Stimulated activated CD4-positive, alpha-beta T cell treated with anti-CD3 and anti-CD28 coated beads, Interleukin-1b, Interleukin-23, amount 100 ng/mL, for 48 hours (primary cell): ENCODE measurements at regions not wholly inside any gene's neighbourhood (a gene's known extent, or its start where the extent isn't known, plus 50 kb on each side); places are given as distances from the start of the nearest gene placed in this dataset.

Experiments used
- DNase-seq: peaks from one replicate; pipeline ENCODE4 v3.0.0-alpha.2; 2020

DNA sequence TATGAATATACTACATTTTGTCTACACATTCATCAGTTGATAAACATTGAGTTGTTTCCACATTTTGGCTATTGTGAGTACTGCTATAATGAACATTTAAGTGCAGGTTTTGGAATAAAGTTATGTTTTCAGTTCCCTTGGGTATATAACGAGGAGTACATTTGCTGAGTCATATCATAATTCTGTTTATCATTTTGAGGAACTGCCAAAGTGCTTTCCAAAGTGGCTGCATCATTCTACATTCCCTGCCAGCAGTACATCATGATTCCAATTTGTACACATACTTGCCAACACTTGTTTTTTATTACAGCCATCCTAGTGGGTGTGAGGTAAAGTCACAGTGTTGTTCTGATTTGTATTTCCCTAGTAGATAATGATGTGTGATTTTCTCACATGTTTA is 1458.6 kb upstream of the TENM4 start:
- no peak for DNase-seq

DNA sequence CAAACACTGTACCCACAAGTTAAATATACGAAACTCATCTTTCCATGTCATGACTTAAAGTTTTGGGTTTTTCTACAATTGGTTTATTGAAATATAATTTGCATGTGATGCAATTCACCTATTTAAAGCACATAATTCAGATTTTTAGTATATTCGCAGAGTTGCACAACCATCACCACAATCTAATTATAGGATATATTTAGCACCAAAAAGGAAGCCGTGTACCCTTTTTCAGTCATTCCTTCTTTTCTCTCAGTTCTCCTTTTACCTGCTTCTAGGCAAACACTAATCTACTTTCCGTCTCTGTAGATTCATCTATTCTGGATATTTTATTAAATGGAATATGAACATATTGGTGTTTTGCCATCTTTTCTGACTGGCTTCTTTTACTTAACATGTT is 1458.1 kb upstream of the TENM4 start:
- no peak for DNase-seq

GRCh38 chr11:80886684-80887083 is 1445.9 kb upstream of the TENM4 start:
- no peak for DNase-seq

DNA sequence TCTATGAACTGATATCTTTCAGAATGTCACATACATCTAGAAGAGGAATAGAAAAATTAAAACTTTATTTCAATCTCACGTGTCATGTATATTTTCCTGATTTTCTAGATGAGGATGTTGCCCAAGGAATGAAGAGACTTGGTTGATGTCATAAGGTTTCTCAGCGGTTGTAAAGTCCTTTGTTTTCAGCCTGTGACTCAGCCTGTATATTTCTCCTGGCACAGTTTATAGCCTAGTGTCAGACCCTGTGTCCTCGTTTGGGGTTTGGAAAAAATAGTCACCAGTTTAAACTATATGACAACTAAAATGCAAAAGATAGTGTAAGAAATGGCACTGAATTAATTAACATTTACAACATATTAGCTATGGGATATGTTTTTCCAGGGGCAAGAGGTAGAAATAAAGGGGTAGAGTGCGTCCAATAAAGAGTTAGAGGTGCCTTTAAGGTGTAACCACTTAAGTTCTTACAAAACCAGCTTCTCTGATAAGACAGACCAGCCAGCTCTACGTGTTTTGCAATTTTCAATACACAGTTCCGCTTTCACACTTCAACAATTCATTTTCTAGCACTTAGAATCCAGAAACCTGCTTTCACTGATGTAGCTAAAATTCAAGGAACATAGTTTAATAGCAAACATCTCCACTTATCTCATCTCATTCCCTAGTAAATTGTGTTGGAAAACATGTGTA is 1432.6 kb upstream of the TENM4 start:
- no peak for DNase-seq

DNA sequence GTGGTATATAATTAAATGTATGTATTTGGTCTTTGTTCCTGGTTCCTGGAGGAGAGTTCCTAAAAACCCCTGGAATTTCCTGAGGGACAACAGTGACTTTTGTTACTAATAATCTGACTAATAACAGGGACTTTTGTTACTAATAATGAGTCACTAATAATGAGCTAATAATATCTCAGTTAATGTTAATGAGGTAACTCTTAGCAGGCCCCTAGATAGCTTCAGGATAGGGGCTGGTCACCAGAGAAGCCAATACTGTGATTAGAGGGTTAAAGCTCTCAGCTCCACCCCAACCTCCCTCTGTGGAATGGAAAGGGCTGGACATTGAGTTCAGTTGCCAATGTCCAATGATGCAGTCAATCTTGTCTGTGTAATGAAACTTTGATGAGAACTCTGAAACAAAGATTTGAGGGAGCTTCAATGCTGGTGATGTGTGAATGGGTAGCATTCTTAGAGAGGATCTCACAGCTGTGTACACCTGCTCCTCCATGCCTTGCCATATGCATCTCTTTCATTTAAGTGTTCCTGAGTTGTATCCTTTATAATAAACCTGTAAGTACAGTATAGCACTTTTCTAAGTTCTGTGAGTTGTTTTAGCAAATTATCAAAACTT is 1431.4 kb upstream of the TENM4 start:
- DNase-seq: no peak

- DNase-seq: no peak
Measured at GRCh38 chr11:80868831-80869230, 1428.0 kb upstream of the TENM4 start.

DNA sequence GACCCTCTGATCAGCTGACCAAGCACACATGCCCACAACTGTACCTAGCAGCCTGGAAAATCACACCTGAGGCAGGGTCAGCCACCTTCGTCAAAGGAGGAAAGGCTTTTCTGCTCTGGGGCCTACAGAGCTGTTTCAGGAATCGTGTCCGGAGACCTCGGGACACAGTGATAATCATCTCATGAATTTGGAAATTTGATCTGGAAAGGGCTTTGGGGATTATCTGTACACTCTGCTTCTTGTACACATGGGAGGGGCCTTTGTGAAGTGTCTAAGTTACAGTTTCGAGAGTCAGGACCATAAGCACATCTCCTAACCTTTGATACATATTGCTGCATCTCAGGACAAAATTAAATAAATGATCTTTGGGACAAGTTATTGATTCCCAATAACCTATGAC is 1421.2 kb upstream of the TENM4 start:
- DNase-seq: no peak

- DNase-seq: no peak
Measured at GRCh38 chr11:80861193-80861592, 1420.4 kb upstream of the TENM4 start.

DNA sequence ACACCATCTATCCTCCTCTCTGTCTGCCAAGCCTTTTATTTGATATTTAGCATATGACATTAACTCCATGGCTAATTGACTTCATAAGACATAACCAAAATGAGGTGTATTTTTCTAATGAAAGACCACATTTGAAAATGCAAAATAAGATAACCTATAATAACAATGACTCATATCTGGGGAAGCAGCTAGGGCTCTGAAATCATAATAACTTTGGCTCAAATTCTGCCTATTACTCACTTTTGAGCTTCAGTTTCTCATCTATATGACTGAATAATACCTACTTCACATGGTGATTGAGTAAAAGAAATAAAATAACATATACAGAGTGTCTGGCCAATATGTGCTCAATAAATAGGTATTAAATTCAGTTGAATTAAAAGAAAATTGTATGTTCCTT is 1419.8 kb upstream of the TENM4 start:
- DNase-seq: no peak

DNA sequence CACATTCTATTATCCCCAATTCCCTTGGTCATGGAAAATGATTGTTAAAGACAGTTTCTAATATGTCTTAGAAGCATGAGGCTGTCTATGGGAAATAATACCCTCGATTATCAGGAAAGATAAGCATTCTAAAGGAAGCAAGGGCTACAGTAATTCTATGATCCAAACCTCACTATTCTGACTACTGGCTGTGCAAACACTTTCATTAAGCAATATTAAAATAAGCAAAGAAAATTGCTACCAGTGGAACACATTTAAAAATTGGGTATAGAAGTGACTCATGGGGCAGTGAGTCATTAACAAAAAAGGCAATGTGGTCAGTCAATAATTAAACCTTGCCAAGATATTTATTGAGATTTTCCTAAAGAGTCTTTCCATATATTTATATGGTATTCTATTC is 1415.2 kb upstream of the TENM4 start:
- DNase-seq: no peak

DNA sequence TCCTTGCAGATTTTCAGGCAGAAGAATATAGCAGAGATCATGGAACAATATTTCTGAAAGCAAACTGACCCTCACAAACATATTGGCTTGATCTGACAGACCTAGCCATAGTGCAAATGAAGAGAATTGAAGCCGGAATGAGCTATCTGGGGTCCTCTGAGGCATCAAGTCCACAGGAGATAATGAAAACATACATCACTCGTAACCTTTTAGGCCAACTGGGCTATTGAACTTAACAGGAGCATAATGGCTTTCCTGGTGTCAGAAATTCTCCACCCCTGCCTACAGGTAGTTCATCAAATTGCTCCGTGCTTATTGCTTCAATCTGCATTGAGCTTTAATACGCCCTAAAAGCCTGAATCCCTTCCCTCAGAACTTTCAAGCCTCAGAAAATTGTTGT is 1414.6 kb upstream of the TENM4 start:
- no peak for DNase-seq

- DNase-seq: no peak
Measured at GRCh38 chr11:80849253-80849652, 1408.4 kb upstream of the TENM4 start.

DNA sequence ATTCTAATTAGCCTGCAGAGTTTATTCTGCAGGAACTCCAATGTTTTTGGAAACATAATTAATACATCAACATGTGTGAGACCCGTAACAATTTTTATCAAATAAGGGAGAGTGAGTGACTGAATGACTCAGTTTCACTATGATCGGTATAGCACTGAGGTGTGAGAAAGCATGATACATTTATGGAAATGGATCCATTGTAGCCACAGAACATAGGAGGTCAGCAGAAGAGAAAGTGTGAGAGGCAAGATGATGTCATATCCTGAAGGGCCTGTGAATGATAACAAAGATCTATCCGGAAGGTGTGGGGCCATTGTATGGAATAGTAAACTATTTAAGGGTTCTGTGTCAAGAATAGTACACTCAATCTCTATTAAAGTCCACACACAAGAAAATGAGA is 1406.1 kb upstream of the TENM4 start:
- no peak for DNase-seq

DNA sequence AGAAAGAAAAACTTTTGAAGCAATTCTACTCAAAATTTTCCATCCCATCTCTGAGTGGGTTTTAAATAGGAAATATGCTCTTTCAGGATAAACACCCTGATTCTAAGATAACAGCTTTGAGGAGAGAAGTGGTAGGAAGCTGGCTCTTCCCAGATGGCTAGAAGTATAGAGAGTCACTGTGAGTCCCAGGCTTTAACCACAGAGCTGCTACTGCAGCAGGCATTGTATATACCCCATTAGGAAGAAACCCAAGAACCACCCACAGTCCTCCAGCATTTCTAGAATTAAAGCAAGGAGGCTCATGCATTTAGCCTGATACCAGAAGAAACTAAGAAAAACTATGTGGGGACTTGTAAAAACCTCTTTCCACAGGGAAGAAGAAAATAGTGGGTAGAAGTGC is 1405.6 kb upstream of the TENM4 start:
- DNase-seq: no peak

GRCh38 chr11:80844110-80844819 is 1403.4 kb upstream of the TENM4 start:
- DNase-seq: no peak

- no peak for DNase-seq
Measured at GRCh38 chr11:80843266-80843974, 1402.6 kb upstream of the TENM4 start.

DNA sequence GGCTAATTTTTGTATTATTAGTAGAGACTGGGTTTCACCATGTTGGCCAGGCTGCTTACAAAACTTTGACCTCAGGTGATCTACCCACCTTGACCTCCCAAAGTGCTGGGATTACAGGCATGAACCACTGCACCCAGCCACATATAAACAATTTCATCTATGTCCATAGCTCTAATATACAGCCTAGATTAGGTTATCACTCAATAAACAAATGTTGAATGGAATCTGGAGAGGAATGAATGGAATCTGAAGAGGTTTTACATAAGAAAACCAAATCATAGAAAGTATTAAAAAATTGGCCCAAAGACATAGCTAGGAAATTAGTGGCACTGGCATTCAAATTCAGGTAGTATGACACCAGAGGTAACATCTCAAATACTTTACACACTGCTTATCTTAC is 1401.4 kb upstream of the TENM4 start:
- DNase-seq: no peak

DNA sequence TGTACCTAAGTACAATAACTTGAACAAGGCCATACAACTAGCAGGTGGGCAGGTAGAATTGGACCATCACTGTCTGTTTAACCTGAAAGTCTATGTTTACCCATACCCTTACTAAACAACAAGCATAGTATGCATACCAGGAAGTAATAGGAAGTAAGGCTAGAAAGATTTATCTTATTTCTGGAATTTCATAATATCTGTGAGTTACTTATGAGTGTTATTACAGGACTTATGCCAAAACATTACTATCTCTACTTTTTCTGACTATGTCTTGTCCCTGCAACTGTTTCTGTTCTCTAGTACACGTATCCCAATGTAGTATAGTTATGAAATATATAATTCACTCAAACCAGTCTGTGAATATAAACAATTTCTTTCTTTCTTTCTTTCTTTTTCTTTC is 1400.8 kb upstream of the TENM4 start:
- no peak for DNase-seq

- DNase-seq: no peak
Measured at GRCh38 chr11:80838153-80838552, 1397.3 kb upstream of the TENM4 start.

DNA sequence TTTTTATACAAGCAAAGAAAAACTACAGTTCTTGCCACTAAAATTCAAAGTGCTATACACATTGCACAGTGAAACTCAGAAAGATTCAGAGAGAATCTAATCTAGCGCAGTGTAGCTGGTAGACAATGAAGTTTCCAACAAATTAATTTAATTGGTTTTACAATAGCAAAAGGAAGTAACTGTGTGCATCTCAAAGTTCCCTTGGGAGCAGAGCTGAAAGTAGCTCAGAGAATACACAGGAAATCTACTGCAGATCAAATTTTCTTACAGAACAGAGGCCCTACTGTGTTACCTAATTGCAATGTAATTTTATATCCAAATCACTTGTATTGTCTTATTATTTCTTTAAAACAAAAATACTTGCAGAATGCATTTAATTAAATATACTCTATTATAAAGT is 1396.2 kb upstream of the TENM4 start:
- DNase-seq: no peak

- DNase-seq: no peak
Measured at GRCh38 chr11:80831374-80831773, 1390.5 kb upstream of the TENM4 start.

GRCh38 chr11:80827781-80828180 is 1387.0 kb upstream of the TENM4 start:
- no peak for DNase-seq

DNA sequence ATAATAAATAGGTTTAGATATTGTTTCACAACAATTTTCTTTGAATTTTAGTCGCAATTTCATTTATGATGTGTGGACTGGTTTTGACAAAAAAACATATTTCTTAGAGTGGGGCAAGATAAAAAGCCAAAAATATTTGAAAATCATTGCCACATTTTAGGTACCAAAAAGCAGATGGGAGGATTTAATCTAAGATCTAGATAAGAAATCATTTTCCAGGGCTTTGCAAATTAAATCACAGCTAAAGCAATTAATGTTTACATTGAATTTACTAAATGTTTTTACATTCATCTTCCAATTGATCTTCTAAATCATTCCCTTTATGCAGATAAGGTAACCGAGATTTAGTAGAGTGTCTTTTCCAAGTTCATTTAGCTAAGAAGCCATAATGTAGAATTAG is 1386.0 kb upstream of the TENM4 start:
- DNase-seq: no peak

GRCh38 chr11:80822308-80822707 is 1381.5 kb upstream of the TENM4 start:
- no peak for DNase-seq
